Inflammatory macrophage treated with lipopolysaccharide for 4 hours (primary cell): ENCODE measurements at regions not wholly inside any gene's neighbourhood (a gene's known extent, or its start where the extent isn't known, plus 50 kb on each side); places are given as distances from the start of the nearest gene placed in this dataset.
A peak's percentile ranks its signal among the peaks of the same experiment; 100 is the strongest.

Source experiments
- DNase-seq: peaks from one replicate; pipeline ENCODE4 v3.0.0-alpha.2; 2020

DNA sequence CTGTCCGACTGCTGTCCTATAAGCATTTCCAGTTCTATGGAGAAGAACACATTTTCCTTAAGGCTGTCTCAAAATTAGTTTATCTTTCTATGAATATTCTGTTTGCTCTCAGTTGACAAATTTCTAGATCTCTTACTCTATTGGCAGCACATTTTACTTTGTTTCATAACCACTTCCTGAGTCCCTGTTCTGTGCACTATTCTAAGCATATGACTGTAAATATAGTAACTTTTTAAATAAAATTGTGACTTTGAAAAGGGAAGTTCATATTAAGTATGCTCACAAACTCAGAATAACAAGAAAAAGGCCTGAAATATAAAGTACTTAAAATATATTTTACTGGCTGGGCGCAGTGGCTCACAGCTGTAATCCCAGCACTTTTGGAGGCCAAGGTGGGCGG is 56.5 kb upstream of the HTR2A start:
- DNase-seq: peak; percentile 46

DNA sequence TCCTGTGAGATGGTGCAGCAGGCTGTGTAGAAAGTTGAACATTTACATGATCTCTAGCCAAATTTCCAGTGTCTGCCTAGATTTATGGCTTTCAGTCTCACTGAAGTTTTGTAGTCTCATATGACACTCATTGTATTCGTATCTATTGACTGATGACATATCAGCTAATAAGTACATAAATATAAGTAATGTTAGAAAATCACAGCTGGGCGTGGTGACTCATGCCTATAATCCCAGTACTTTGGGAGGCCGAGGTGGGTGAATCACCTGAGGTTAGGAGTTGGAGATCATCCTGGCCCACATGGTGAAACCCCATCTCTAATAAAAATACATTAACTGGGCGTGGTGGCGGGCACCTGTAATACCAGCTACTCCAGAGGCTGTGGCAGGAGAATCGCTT is 54.7 kb upstream of the HTR2A start:
- DNase-seq: no peak

DNA sequence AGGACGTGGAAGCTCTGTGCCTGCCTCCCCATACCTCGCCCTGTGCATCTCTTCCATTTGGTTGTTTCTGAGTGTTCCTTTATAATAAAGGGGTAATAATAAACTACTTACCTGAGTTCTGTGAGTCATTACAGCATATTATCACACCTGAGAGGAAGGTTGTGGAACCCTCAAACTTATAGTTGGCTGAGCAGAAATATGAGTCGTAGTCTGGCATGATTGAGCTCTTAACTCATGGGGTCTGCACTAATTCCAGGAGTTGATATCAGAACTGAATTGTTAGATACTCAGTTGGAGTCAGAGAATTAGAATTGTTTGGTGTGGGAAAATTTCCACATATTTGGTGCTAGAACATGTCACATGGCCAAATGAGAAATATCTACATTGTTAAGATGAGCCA is 52.4 kb upstream of the HTR2A start:
- no peak for DNase-seq

DNA sequence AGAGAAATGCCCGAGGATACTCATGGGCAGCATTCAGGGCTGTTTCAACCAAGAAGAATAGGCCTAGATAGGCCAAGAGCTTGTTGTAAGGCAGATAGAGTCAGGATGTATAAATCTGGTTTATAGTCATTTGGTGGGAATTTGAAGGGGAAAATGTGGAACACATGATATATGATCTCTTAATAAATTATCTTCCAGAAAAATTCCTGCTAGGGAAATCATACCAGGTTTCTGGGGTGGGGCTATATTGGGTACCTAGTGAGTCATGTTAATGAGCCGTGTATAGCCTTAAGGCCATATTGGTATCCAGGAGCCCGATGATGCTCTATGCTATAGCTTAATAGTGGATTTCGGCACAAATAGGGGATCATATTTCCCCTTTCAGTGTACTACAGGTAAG is 51.5 kb upstream of the HTR2A start:
- DNase-seq: no peak

DNA sequence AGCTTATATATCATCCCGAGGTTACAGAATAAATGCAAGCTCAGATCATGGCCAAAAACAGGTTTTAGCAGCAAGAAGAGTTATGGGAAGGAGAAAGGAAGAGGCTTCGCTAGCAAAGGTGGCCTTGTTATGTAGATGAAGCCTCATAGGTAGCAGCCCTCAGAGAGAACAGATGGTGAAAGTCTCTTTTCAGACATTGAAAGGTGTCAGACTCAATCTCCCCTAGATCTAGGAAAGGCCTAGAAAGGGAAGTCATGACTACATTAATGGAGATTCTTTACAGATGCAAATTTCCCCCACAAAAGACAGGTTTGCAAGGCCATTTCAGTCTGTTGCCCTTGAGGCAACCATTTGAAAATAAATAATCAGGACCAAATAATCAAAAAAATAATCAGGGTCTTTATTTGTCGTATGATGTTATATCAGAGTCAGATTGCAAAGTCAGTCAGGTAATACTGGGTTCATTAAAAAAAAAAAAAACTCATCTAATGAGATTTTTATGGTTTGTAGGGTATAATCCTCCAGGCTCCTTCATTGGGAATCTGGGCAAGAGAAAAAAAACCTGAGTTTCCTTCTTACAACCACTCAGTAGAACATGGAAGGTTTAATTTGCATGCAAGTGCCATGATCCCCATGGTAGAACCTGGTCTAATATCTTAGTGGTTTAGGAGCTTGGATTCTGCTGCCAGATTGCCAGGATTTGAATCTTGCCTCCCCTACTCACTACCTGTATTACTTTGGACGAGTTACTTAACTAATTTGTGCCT is 50.8 kb upstream of the HTR2A start:
- DNase-seq: no peak
